ENCODE measurements at regions not wholly inside any gene's neighbourhood (a gene's known extent, or its start where the extent isn't known, plus 50 kb on each side); places are given as distances from the start of the nearest gene placed in this dataset.
A peak's percentile ranks its signal among the peaks of the same experiment; 100 is the strongest.

DNA sequence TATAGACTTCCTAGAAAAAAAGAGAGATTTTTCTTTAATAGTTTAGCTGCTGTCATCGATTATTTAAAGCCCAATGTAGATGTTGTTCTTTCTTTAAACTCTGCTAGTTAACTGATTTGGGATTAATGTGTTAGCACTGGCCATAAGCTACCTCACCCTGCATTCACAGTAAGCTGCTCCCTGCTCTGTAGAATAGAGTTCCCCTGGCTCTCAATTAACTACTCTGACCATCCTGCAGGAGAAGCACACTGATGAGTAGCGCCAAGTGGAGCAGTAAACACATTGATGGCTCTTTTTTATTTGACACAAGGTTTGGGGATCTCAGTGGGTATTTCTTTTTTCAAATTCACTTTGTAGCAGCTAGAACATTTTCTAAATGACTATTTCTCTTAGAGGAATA is 807.9 kb upstream of the ZNF608 start:
- no peak for DNase-seq (ENCODE audit: low spot score)

DNA sequence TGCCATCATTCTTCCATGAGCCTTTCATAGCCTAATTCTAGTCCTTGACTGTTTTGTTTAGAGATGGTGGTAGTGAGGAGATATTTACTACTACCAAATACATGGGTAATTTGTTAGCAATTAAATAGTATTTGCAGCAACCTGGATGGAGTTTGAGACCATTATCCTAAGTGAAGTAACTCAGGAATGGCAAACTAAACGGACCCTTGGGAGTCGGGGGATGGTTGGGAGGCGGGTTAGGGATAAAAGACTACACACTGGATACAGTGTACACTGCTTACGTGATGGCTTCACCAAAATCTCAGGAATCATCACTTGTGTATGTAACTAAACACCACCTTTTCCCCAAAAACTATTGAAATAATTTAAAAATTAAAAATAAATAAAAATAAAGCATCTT is 809.2 kb upstream of the ZNF608 start:
- no peak for DNase-seq (ENCODE audit: low spot score)

DNA sequence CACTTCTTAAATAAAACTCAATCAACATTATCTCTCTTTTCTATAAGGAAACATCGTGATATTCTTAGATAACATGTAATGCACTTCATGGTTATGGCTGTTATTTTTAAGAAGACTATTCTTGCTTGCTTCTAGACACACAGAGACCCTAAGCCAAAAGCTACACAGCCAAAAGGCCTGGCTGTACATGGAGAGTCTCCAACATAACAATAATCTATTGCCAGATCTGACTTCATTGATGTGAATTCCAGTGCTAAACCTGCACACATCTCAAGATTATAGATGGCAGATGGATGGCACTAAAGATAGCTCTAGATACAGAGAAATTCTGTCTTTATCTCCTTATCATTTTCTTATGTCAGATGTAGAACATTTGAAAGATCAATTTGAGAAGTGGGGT is 811.6 kb upstream of the ZNF608 start:
- DNase-seq (ENCODE audit: low spot score), result peak; percentile 25

DNA sequence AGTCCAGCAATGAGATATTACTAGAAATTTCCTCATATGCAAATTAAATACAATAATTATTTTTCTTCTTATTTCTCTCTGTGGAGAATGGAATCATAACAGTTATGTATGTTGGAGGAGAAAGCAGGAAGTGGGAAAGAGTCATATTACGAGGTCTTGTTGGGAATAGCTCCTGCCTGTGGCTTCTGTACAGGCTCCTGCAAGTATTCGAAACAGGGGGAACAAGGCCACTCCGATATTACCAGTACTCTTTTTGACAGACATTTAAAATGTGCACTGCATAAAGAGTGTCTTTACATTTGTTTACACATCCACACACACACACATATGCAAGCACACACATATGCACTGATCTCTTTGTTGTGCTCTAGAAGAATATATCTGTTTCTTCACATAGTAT is 812.0 kb upstream of the ZNF608 start:
- peak; percentile 20 for DNase-seq (ENCODE audit: low spot score)

DNA sequence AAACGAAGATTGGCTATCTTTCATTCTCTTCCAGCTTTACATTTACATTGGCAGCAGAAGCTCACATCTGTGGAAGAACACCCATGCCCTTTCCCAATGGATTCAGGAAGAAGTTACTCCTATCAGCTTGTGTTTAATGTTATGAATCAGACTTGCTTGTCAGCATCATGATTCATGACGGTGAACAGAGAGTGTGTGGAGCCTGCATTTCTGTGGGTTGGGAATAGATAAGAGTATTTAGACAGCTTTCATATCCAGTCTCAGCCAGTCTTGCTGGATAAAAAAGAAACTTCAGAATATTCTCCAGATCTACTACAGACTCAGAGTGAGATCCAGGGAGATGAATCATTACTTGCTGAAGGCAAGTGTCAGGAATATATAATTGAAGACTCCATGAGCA is 812.9 kb upstream of the ZNF608 start:
- DNase-seq (ENCODE audit: low spot score), result peak; percentile 99

DNA sequence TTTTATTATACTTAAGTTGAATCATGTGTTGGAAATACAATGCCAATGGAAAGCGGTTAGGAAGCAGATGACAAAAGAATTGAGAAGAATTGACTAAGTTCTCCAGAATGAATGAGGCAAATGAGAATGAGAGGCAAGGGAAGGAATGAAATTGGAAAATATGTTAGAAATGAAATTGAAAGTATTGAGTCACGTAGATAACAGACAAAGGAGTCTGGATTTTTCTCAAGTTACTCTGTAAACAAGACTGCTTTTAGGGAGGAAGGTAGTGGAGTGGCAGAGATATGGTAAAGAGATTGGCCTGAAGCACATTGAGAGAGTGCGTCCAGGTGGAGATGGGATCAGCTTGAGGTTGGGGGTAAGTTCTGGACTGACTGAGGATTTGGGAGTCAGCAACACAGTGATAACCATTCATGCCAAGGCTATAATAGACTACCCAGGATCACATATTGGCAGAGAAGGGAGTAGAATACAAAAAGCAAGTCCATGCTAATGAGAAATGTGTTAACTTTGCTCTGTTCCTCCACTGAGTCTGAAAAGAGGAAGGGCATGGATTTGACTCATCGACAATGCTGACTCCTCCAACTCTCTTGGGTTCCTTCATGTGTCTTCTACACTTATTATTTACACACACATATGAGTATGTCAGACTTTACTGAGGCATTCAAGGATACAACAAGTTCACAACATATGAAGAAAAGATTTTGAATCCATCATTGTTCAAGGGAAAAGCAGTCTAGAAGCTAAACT is 814.2 kb upstream of the ZNF608 start:
- DNase-seq (ENCODE audit: low spot score), result no peak

DNA sequence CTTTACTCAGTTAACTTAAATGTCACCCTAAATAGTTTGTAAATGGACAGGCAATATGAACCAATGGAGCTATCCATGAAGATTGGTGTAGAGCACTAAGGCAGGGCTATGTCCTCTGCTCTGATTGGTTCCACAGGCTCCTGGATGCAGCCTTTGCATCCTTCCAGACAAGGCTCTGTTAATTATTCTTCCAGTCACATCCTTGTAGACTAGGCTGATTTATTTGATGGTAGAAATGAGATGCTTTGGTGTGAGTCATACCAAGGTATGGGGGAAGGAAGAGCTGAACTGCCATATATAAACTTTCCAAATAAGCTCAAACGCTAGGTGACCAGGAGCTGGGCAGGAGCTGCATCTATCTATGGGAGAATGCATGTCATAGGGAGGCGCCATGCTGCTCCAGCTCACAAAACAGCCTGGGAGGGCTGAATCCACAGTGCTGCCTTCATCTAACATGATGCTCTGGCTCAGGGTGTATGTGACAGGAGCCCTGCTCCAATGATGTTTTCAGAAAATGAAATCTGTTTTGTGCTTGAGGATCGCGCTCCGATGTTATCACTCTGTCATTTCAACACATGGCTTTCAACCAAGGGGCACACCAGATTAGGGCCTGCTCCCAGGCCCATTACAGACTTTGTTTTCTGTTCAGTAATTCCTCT is 818.0 kb upstream of the ZNF608 start:
- DNase-seq (ENCODE audit: low spot score), result no peak

DNA sequence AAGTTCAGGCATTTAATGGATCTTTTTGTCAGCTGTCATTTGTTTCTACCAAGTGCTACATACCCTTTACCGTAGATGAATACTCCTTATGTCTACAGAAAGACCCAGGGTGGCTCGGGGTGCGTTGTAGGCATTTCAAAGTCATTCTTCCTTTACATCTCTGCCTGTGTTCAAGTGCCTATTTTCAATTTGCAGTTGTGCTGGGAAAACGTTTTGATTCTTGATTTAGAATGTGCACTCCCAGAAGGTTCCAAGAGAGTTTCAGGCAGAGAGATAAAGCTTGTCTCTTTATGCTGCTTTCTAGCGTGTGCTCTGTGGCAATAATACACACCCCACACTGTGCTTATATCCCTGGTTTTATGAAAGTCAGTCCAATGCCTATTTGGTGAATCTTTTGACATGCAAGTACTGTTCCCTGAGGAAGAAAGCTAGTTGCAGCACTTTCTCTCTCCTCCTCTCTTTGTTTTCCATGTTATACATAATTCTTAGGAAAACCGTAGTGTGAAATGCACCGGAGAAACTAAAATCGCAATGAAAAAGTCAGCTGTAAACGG is 828.1 kb upstream of the ZNF608 start:
- DNase-seq (ENCODE audit: low spot score), result peak; percentile 84

DNA sequence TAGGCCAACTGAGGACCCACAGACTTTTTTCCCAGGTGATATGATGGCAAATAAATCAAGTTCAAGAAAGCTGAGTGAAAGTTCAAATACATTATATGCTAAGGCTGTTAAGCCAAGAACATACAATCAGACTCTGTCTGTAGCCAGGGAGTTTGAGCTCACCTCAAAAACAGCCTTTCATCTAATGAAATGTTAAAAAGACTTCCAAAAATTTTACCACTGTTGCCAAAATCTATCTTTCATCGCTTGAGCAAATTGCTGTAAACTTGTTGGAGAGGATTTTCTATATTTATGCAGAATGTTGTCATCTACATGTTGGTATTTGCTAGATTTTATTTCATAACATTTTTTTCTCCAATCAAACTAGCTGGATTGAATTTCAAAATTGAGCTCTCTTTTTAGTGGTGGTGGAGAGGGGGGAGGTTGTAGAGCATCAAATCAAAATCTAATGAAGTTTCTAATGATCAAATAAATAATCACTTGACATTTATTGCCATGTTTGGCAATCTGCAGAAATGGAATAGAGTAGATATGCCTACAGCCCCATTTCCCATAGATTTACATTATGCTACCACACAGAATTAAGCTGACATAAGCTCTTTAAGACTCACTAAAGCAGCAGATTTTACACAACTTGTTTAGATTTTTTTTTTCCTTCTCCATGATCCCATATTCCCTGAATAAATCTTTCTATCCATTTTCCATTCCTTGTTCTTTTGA is 828.9 kb upstream of the ZNF608 start:
- DNase-seq (ENCODE audit: low spot score), result peak; percentile 46

DNA sequence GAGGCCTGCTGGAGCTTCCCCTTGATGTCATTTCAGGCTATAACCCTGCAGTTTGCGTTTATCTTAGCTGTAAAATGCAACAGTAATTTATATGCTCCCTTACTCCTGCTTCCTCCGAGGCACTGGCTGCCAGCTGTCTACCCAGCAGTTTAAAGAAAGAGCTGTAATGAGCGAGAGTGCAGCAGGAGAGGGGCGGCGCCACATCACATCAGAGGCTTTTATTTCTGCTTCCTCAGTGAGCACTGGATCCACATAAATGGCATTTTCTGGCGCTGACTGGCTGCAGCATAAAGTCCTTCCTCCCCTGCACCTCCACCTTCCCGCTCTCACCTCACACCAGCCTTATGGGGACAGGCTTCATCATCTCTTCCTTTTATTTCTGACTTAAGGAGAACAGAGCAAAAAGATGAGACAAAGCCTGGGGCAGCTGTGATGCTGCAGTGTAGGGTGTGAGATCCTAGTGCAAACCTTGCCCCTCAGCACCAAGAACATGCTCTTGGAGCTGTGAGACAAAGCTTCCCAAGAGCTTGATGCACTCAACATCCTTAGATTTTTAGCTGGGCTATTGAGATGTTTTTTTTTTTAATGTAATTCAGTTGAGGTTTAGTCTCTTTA is 829.6 kb upstream of the ZNF608 start:
- peak; percentile 95 for DNase-seq (ENCODE audit: low spot score)

DNA sequence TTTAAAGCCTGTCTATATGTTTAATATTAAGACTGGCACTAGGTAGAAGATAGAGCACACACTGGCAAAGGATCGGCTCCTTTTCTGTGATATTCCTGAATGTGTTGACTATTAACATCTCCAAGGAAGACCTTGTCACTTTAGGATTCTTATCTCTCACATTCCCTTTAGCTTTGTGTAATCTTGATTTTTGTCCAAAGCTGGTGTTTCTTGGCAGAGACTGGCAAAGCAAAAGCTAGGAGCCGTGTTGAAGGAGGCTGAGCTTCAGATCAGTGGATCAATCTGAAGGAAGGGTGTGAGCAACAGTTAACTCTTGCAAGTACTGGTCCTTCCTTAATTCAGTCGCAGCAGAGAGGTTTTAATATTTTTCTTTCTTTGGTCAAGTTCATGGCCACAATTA is 830.4 kb upstream of the ZNF608 start:
- DNase-seq (ENCODE audit: low spot score), result peak; percentile 30

DNA sequence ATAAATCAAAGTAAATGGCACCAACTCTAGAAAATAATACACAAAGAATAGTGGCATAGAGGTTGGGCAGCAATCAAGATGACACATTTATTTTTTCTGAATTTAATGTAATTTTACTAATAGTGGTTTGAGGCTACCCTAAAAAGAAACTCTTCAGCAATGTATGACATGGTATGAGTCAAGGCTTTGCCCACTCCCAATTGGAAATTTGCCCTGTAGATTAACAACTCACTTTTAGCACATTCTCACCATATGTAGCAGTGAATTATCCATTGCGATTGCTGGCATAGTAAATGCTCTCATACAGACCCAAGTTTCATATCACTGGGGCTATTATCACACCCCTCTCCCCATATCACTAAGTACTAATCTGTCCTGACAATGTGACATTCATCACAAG is 832.1 kb upstream of the ZNF608 start:
- DNase-seq (ENCODE audit: low spot score), result no peak

DNA sequence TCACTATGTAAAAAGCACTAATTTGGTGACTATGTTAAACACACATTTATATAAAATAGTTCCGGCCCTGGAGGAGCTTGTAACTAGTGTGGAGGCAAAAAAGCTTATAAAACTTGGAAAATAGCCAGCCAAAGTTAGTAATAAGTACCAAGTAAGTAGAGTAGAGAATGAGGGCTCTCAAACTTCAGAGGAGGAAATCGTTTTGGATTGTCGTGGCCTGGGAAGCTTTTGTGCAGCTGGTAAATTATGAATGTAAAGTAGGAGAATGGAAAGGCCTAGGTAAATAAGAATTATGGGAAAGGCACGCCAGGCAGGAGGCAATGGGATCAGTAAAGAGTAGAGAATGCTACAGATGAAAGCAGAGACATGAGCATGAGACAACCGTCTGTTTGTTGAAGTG is 832.7 kb upstream of the ZNF608 start:
- no peak for DNase-seq (ENCODE audit: low spot score)

DNA sequence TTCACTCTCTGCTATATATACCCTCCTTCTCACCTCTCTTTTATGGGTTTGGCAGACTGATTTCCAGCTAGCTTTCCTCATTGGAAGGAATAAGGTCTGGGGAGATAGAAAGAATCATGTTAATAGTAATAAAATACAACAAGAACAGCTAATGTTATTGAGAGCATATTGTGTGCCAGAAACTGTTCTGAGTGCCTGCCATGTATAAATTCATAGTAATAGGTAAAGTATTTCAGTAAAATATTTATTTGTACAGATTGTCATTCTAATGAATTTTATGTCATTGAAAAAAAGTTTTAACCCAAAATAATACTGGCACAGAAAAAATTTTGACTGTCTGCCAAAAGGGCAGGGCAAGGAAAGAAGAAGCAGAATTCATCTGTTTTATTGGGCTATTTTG is 834.9 kb upstream of the ZNF608 start:
- no peak for DNase-seq (ENCODE audit: low spot score)

DNA sequence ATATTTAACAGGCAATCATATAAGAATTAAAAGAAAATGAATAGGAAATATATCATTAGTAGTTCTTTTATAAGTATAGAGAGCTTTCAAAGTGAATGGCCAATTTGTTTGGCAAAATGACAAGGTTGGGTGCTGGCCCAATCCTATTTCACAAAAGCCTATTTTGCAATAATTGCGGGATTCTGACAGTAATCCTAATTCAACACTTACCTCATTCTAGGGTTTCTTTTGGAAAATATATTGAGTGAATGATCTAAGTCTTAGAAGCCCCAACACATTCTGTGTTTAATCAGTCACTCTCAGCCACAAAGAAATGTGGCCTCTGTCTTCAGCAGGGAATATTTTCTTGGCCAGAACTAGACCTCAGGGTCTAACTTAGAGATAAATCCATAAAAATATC is 835.9 kb upstream of the ZNF608 start:
- DNase-seq (ENCODE audit: low spot score), result no peak

DNA sequence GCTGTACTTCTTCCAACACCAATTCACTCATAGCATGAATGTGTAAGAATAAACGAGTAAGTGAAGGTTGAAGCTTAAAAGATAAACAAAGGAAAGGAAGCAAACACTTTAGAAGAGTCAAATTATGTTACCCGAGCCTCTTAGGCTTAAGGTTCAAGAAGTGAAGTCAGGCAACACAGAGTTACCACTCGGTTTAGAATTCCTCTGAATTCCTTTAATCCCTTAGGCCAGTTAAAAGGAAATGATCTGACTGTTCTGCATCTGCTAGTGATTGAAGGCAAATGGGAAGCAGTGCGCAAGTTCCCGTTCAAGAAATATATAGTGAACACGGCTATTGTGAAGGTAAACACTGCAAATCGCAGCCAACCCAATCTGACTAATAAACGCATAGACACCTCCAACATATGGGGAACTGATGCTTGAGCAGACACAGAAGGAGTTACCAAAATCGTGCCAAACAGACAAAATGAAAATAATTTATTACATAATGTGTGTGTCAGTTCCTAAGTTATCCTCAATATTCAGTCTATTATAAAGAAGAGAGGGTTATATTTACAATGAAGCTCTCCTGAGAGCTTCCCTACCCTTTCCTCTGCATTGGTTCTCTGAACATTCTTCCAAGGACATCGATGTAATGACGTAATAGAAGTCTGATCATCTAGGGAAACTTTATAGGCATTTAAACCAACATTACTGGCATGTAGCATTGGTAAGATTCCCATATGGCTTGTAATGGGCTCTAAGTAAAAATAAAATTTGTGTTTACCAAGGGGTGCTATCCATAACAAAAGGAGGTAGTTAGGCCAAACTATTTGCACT is 837.1 kb upstream of the ZNF608 start:
- DNase-seq (ENCODE audit: low spot score), result no peak

DNA sequence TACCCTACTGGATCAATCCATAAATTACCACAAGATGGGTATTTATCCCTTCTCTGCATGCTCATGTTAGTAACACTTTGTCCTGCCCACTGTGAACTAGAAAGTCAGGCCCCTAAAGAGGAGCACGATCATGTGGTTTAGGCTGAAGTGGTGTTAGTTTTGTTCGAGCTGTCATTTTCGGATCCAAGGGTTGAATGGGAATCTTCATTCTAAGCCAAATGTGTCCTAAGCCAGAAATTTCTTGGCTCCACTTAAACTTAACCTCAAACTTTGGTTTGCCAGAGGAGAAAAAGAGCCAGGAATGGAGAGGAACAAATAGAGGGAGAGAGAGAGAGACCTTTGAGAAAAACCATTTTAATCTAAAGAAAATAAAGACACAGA is 837.7 kb upstream of the ZNF608 start:
- DNase-seq (ENCODE audit: low spot score), result no peak

DNA sequence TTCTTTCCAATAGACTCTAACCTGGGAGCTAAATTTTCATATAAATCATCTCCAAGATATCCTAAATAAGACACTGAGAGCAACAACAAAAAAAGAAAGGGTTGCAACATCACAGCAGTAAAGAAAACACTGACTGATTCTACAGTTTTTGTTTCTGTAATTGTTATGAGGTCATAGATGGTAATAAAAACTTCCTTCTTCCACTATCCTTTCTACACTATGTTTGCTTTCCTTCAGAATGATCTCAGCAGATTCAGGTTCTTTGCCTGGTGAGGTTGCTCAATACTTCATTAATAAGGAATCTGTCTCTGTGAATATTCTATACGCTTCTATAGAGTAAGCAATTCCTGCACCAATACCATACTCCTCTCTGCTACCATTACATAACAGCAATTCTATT is 835.6 kb upstream of the GRAMD2B start:
- DNase-seq (ENCODE audit: low spot score), result no peak

DNA sequence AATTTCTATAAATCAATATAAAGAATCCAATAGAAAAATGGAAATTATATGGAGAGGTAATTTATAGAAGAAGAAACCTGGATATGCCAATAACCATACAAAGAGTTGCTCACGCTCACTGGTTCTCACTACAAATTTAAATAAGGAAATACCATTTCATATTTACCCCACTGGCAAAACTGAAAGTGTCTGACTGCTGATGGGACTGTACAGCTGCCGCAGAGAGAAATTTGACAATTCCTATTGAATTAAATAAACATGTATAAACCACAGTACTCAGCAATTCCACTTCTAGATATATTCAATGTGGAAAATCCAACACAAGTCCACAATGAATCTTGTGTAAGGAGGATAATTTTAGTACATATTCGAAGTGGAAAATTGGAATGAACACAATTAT is 830.4 kb upstream of the GRAMD2B start:
- no peak for DNase-seq (ENCODE audit: low spot score)

DNA sequence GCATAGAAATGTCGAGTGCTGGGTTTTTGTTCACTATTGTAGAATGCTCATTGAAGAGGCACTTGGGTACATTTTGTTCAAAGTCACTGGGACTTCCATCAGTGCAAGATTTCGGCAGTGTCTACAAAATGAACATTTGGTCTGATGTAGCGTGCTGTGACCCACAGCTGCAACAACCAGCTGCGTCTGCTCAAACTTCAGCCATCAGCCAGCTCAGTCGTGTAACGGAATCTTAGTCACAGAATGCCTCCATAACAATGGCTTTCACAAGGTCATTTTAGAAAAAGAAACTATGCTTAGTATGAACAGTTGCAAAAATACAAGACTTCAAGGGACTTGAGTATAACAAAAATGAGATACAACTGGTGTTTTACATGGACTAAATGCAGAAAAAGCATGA is 828.1 kb upstream of the GRAMD2B start:
- no peak for DNase-seq (ENCODE audit: low spot score)

DNA sequence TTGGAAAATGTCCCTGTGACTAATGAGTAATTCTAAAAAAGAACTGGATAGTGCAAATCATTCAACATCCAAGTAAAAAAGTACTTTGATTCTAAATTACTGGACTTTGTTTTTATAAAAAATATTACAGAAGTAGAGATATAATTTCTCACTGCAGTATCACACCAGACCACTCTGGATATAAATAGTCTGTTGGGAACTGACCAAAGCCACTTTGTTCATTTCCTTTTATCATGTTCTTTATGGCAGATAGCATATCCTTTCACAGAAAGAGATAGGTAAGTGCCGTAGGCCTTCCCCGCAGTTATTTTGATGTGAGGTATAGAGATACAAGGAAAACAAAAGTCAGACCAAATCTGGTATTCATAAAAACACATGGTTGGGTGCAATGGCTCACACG is 827.4 kb upstream of the GRAMD2B start:
- no peak for DNase-seq (ENCODE audit: low spot score)

Measured in umbilical cord (tissue), 1 donor.